Lower leg skin (tissue), 3 donors: ENCODE measurements at regions not wholly inside any gene's neighbourhood (a gene's known extent, or its start where the extent isn't known, plus 50 kb on each side); places are given as distances from the start of the nearest gene placed in this dataset.
"Not testable (repeated sequence)": the region's sequence is repeated elsewhere in the genome, so short reads cannot be mapped to it uniquely, and the experiment has no call there.

Experiments
- POLR2A ChIP-seq, 2 donors: fragments of 450-650 bp; IDR thresholded peaks; one replicate each; pipeline ENCODE4 v1.6.1; 2016 to 2017; ENCODE audit warnings: antibody characterized with exemption in 2 of 2, mild to moderate bottlenecking in 1 of 2, moderate library complexity in 1 of 2
- TF ChIP-seq, protein P1 (sequence below), 3 donors: fragments of 450-650 bp; IDR thresholded peaks; one replicate each; pipeline ENCODE4 v1.5.1; 2016; ENCODE audit warnings: antibody characterized with exemption in 3 of 3, mild to moderate bottlenecking in 3 of 3, moderate library complexity in 2 of 3

DNA sequence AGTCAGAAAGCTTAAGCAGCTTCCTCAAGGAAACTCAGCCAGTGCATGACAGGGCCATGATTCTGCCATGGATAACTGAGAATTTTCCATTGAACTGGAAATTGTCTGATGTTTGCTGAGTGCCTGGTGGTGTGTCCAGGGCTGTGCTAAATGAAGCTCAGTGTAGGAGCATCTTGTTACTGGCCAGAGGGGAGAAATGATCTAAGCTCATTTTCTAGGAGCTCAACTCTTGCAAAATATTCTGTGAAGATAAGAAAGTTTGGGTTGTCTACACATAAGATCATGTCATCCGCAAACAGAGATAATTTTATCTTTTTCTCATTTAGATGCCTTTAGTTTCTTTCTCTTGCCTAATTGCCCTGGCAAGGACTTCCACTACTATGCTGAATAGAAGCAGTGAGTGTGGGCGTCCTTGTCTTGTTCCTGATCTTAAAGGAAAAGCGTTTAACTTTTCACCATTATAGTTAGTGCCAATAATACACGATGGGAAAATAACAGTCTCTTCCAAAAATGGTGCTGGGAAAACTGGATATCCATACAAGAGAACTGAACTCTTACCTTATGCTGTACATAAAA, 108.9 kb downstream of the ATP6V0E2 start:
- TF ChIP-seq, protein P1, sequence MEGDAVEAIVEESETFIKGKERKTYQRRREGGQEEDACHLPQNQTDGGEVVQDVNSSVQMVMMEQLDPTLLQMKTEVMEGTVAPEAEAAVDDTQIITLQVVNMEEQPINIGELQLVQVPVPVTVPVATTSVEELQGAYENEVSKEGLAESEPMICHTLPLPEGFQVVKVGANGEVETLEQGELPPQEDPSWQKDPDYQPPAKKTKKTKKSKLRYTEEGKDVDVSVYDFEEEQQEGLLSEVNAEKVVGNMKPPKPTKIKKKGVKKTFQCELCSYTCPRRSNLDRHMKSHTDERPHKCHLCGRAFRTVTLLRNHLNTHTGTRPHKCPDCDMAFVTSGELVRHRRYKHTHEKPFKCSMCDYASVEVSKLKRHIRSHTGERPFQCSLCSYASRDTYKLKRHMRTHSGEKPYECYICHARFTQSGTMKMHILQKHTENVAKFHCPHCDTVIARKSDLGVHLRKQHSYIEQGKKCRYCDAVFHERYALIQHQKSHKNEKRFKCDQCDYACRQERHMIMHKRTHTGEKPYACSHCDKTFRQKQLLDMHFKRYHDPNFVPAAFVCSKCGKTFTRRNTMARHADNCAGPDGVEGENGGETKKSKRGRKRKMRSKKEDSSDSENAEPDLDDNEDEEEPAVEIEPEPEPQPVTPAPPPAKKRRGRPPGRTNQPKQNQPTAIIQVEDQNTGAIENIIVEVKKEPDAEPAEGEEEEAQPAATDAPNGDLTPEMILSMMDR (IDR thresholded peaks at IDR 0.05), result not testable (repeated sequence)
- not testable (repeated sequence) for TF ChIP-seq POLR2A (IDR thresholded peaks at IDR 0.05)
